ENCODE measurements at regions not wholly inside any gene's neighbourhood (a gene's known extent, or its start where the extent isn't known, plus 50 kb on each side); places are given as distances from the start of the nearest gene placed in this dataset.

GRCh38 chr4:125125276-125125675 is 189.5 kb upstream of the FAT4 start:
- Histone ChIP-seq H4K20me1 (ENCODE audit: insufficient read depth, low read length) (no peaks in the 10 kb centered on the region), H3K79me2 (ENCODE audit: insufficient read depth, low read length) (no peaks in the 10 kb centered on the region), H3K9me3 (ENCODE audit: low read length) (no peaks in the 10 kb centered on the region), H3F3A (ENCODE audit: insufficient read depth, low read length) (no peaks in the 10 kb centered on the region), H3K9ac (ENCODE audit: low read length) (no peak overlapping the region), H3K27me3 (ENCODE audit: insufficient read depth, low read length) (no peaks in the 10 kb centered on the region), H3K9me2 (ENCODE audit: low read depth, low read length) (no peaks in the 10 kb centered on the region), H2AFZ (ENCODE audit: low read length) (no peak overlapping the region), H3K27ac (ENCODE audit: low read depth, low read length, poor library complexity, severe bottlenecking) (no peak overlapping the region), H3K4me3 (ENCODE audit: low read depth, low read length, poor library complexity, severe bottlenecking) (no peak overlapping the region), H3K36me3 (ENCODE audit: insufficient read depth, low read length) (no peaks in the 10 kb centered on the region), H3K4me2 (ENCODE audit: low read length) (no peak overlapping the region), H3K4me1 (ENCODE audit: insufficient read depth, low read length, severe bottlenecking) (no peaks in the 10 kb centered on the region)
- TF ChIP-seq CTCF (IDR thresholded peaks at IDR 0.05; ENCODE audit: low read length), result no peak
- no peak for TF ChIP-seq EZH2 (IDR thresholded peaks at IDR 0.05; ENCODE audit: borderline replicate concordance, low read length)

- H3K27me3 ChIP-seq (ENCODE audit: insufficient read depth, low read length), result no peaks in the 10 kb centered on the region
- no peaks in the 10 kb centered on the region for H3K36me3 ChIP-seq (ENCODE audit: insufficient read depth, low read length)
- H2AFZ ChIP-seq (ENCODE audit: low read length), result no peak overlapping the region
- H3K4me2 ChIP-seq (ENCODE audit: low read length), result no peak overlapping the region
- H3K9me2 ChIP-seq (ENCODE audit: low read depth, low read length), result no peaks in the 10 kb centered on the region
- no peak for TF ChIP-seq CTCF (IDR thresholded peaks at IDR 0.05; ENCODE audit: low read length)
- no peak for TF ChIP-seq EZH2 (IDR thresholded peaks at IDR 0.05; ENCODE audit: borderline replicate concordance, low read length)
- H3F3A ChIP-seq (ENCODE audit: insufficient read depth, low read length), result no peaks in the 10 kb centered on the region
- no peak overlapping the region for H3K9ac ChIP-seq (ENCODE audit: low read length)
- no peaks in the 10 kb centered on the region for H3K79me2 ChIP-seq (ENCODE audit: insufficient read depth, low read length)
- H3K27ac ChIP-seq (ENCODE audit: low read depth, low read length, poor library complexity, severe bottlenecking), result no peak overlapping the region
- H3K4me3 ChIP-seq (ENCODE audit: low read depth, low read length, poor library complexity, severe bottlenecking), result no peak overlapping the region
- H3K9me3 ChIP-seq (ENCODE audit: low read length), result no peaks in the 10 kb centered on the region
- H3K4me1 ChIP-seq (ENCODE audit: insufficient read depth, low read length, severe bottlenecking), result no peaks in the 10 kb centered on the region
- H4K20me1 ChIP-seq (ENCODE audit: insufficient read depth, low read length), result no peaks in the 10 kb centered on the region
Observed at GRCh38 chr4:125123570-125124109, 191.1 kb upstream of the FAT4 start.

- no peaks in the 10 kb centered on the region for H4K20me1 ChIP-seq (ENCODE audit: insufficient read depth, low read length)
- H3K9ac ChIP-seq (ENCODE audit: low read length), result no peak overlapping the region
- TF ChIP-seq CTCF (IDR thresholded peaks at IDR 0.05; ENCODE audit: low read length) (no peak), EZH2 (IDR thresholded peaks at IDR 0.05; ENCODE audit: borderline replicate concordance, low read length) (no peak)
- no peak overlapping the region for H2AFZ ChIP-seq (ENCODE audit: low read length)
- no peak overlapping the region for H3K4me3 ChIP-seq (ENCODE audit: low read depth, low read length, poor library complexity, severe bottlenecking)
- H3K9me2 ChIP-seq (ENCODE audit: low read depth, low read length), result no peaks in the 10 kb centered on the region
- no peaks in the 10 kb centered on the region for H3K79me2 ChIP-seq (ENCODE audit: insufficient read depth, low read length)
- no peaks in the 10 kb centered on the region for H3K27me3 ChIP-seq (ENCODE audit: insufficient read depth, low read length)
- no peak overlapping the region for H3K27ac ChIP-seq (ENCODE audit: low read depth, low read length, poor library complexity, severe bottlenecking)
- no peaks in the 10 kb centered on the region for H3K4me1 ChIP-seq (ENCODE audit: insufficient read depth, low read length, severe bottlenecking)
- no peaks in the 10 kb centered on the region for H3F3A ChIP-seq (ENCODE audit: insufficient read depth, low read length)
- H3K9me3 ChIP-seq (ENCODE audit: low read length), result no peaks in the 10 kb centered on the region
- no peaks in the 10 kb centered on the region for H3K36me3 ChIP-seq (ENCODE audit: insufficient read depth, low read length)
- H3K4me2 ChIP-seq (ENCODE audit: low read length), result no peak overlapping the region
Observed at GRCh38 chr4:125121581-125121980, 193.2 kb upstream of the FAT4 start.

Data from OCI-LY1 (cell line).